H9 (cell line): ENCODE measurements at regions not wholly inside any gene's neighbourhood (a gene's known extent, or its start where the extent isn't known, plus 50 kb on each side); places are given as distances from the start of the nearest gene placed in this dataset.

Source experiments
- DNase-seq: peaks from one replicate; pipeline ENCODE4 v3.0.0-alpha.2; 2017
- H2AFZ ChIP-seq: one replicate; pipeline ENCODE4 v1.6.1; 2013; ENCODE audit warnings: mild to moderate bottlenecking, low read length, control low read depth, moderate library complexity
- H2AK5ac ChIP-seq: 2 replicates; pipeline ENCODE4 v1.6.1; 2013; ENCODE audit warnings: low read length, control low read depth, mixed read lengths; ENCODE audit not compliant: insufficient read length
- H2BK120ac ChIP-seq: one replicate; pipeline ENCODE4 v1.6.1; 2013; ENCODE audit warnings: low read depth, mild to moderate bottlenecking, low read length, control low read depth, inconsistent platforms; ENCODE audit not compliant: poor library complexity, severe bottlenecking
- H2BK12ac ChIP-seq: 2 replicates; pipeline ENCODE4 v1.6.1; 2013; ENCODE audit warnings: low read length, control low read depth, mixed read lengths, low read depth; ENCODE audit not compliant: insufficient read length
- H2BK15ac ChIP-seq: 2 replicates; pipeline ENCODE4 v1.6.1; 2013; ENCODE audit warnings: low read depth, low read length, control low read depth
- H2BK20ac ChIP-seq: one replicate; pipeline ENCODE4 v1.6.1; 2013; ENCODE audit warnings: low read depth, mild to moderate bottlenecking, low read length, control low read depth, inconsistent platforms; ENCODE audit not compliant: poor library complexity, severe bottlenecking
- H2BK5ac ChIP-seq: 2 replicates; pipeline ENCODE4 v1.6.1; 2013; ENCODE audit warnings: low read length, control low read depth, mixed read lengths; ENCODE audit not compliant: insufficient read length
- H3K14ac ChIP-seq: 2 replicates; pipeline ENCODE4 v1.6.1; 2013; ENCODE audit warnings: low read length, control low read depth; ENCODE audit not compliant: insufficient read depth
- H3K18ac ChIP-seq: 2 replicates; pipeline ENCODE4 v1.6.1; 2013; ENCODE audit warnings: low read depth, mild to moderate bottlenecking, mixed read lengths, low read length, control low read depth; ENCODE audit not compliant: insufficient read length
- H3K23ac ChIP-seq: 2 replicates; pipeline ENCODE4 v1.6.1; 2013; ENCODE audit warnings: low read length, control low read depth, mixed read lengths, low read depth; ENCODE audit not compliant: insufficient read length
- H3K23me2 ChIP-seq: 2 replicates; pipeline ENCODE4 v1.6.1; 2013; ENCODE audit warnings: low read depth, mild to moderate bottlenecking, mixed read lengths, low read length, control low read depth; ENCODE audit not compliant: insufficient read length, poor library complexity, severe bottlenecking
- H3K27ac ChIP-seq: 2 replicates; pipeline ENCODE4 v1.5.1; 2013; ENCODE audit warnings: low read length, control low read depth, mixed read lengths, low read depth; ENCODE audit not compliant: insufficient read length
- H3K27me3 ChIP-seq: 2 replicates; pipeline ENCODE4 v1.6.1; 2013; ENCODE audit warnings: low read length, control low read depth, inconsistent platforms; ENCODE audit not compliant: insufficient read depth
- H3K4ac ChIP-seq: 2 replicates; pipeline ENCODE4 v1.6.1; 2013; ENCODE audit warnings: low read depth, mild to moderate bottlenecking, control low read depth, inconsistent platforms, low read length, moderate library complexity
- H3K4me1 ChIP-seq: 2 replicates; pipeline ENCODE4 v1.6.1; 2013; ENCODE audit warnings: low read length, control low read depth, inconsistent platforms; ENCODE audit not compliant: insufficient read depth
- H3K4me2 ChIP-seq: 2 replicates; pipeline ENCODE4 v1.6.1; 2013; ENCODE audit warnings: low read length, control low read depth, mixed read lengths; ENCODE audit not compliant: insufficient read length, insufficient read depth
- H3K56ac ChIP-seq: 2 replicates; pipeline ENCODE4 v1.6.1; 2013; ENCODE audit warnings: low read depth, mild to moderate bottlenecking, mixed read lengths, low read length, control low read depth; ENCODE audit not compliant: insufficient read length
- H3K79me1 ChIP-seq: 2 replicates; pipeline ENCODE4 v1.6.1; 2013; ENCODE audit warnings: low read depth, mild to moderate bottlenecking, moderate library complexity, low read length, control low read depth, inconsistent platforms; ENCODE audit not compliant: insufficient read depth, poor library complexity, severe bottlenecking
- H3K79me2 ChIP-seq: 2 replicates; pipeline ENCODE4 v1.6.1; 2013; ENCODE audit warnings: low read length, control low read depth, inconsistent platforms; ENCODE audit not compliant: insufficient read depth
- H3K9ac ChIP-seq: 2 replicates; pipeline ENCODE4 v1.6.1; 2013; ENCODE audit warnings: low read length, control low read depth, mixed read lengths; ENCODE audit not compliant: insufficient read length; ENCODE audit errors: extremely low read depth
- H3K9me3 ChIP-seq: one replicate; pipeline ENCODE4 v1.6.1; 2013; ENCODE audit warnings: low read depth, low read length, inconsistent platforms; ENCODE audit not compliant: control insufficient read depth
- H3T11ph ChIP-seq: one replicate; pipeline ENCODE4 v1.6.1; 2013; ENCODE audit warnings: mild to moderate bottlenecking, low read length, control low read depth, inconsistent platforms
- H4K20me1 ChIP-seq: one replicate; pipeline ENCODE4 v1.6.1; 2013; ENCODE audit not compliant: control insufficient read depth, insufficient read length, insufficient read depth
- H4K5ac ChIP-seq: 2 replicates; pipeline ENCODE4 v1.6.1; 2013; ENCODE audit warnings: low read depth, mild to moderate bottlenecking, mixed read lengths, low read length, control low read depth; ENCODE audit not compliant: insufficient read length
- H4K8ac ChIP-seq: replicated peaks from 2 replicates; pipeline ENCODE4 v1.6.1; 2013; ENCODE audit warnings: low read length, control low read depth, mixed read lengths, low read depth; ENCODE audit not compliant: insufficient read length
- H4K91ac ChIP-seq: 2 replicates; pipeline ENCODE4 v1.6.1; 2013; ENCODE audit warnings: low read depth, mild to moderate bottlenecking, moderate library complexity, mixed read lengths, low read length, control low read depth; ENCODE audit not compliant: insufficient read length
- H3K27ac Mint-ChIP-seq, 3 experiments: 2 replicates in 2 of 3; 3 replicates in 1 of 3; pipeline ENCODE4 v1.8.0; 2020 to 2021; ENCODE audit warnings: mixed read lengths in 3 of 3, mild to moderate bottlenecking in 1 of 3, moderate library complexity in 1 of 3
- H3K27me3 Mint-ChIP-seq: 2 replicates; pipeline ENCODE4 v1.8.0; 2021; ENCODE audit warnings: low read depth, mild to moderate bottlenecking, moderate library complexity, mixed read lengths
- H3K36me3 Mint-ChIP-seq, 3 experiments: 2 replicates in 2 of 3; 3 replicates in 1 of 3; pipeline ENCODE4 v1.8.0; 2020 to 2021; ENCODE audit warnings: low read depth in 3 of 3, mixed read lengths in 3 of 3; ENCODE audit not compliant: insufficient read depth in 1 of 3
- H3K4me1 Mint-ChIP-seq, 2 experiments: 2 replicates each; pipeline ENCODE4 v1.8.0; 2020; ENCODE audit warnings: mixed read lengths in 2 of 2
- H3K4me3 Mint-ChIP-seq, 2 experiments: 2 replicates in 1 of 2; 3 replicates in 1 of 2; pipeline ENCODE4 v1.8.0; 2020 to 2021; ENCODE audit warnings: mild to moderate bottlenecking in 2 of 2, mixed read lengths in 2 of 2, moderate library complexity in 1 of 2
- H3K9me3 Mint-ChIP-seq, 2 experiments: 2 replicates in 1 of 2; 3 replicates in 1 of 2; pipeline ENCODE4 v1.8.0; 2020; ENCODE audit warnings: mild to moderate bottlenecking in 2 of 2, mixed read lengths in 2 of 2, moderate library complexity in 1 of 2
- CTCF ChIP-seq: fragments of 200-600 bp; sonication (generic); conservative IDR thresholded peaks from 3 replicates; pipeline ENCODE4 v1.8.0; 2021; ENCODE audit warnings: antibody characterized with exemption, mild to moderate bottlenecking
- WGBS: extraction: QIAGEN DNeasy Blood & Tissue Kit; methylation state at CpG from one replicate; pipeline ENCODE4 v1.1.7; 2013; ENCODE audit warnings: missing lambda C conversion rate, low lambda C conversion rate, mixed read lengths; ENCODE audit not compliant: insufficient read length; ENCODE audit errors: extremely low coverage; 5-methylcytosine and 5-hydroxymethylcytosine counted together

- Histone ChIP-seq H2AK5ac (no peak overlapping the region), H4K5ac (no peak overlapping the region), H3K4me2 (no peak overlapping the region), H4K20me1 (no peaks in the 10 kb centered on the region), H3K18ac (no peak overlapping the region), H3T11ph (no peak overlapping the region), H4K91ac (no peak overlapping the region), H3K56ac (no peak overlapping the region), H2BK5ac (no peak overlapping the region), H3K4ac (no peak overlapping the region), H4K8ac (no peak overlapping the region), H3K27me3 (no peaks in the 10 kb centered on the region), H3K79me1 (no peaks in the 10 kb centered on the region), H3K14ac (no peak overlapping the region), H2BK12ac (no peak overlapping the region), H3K9me3 (no peaks in the 10 kb centered on the region), H2BK15ac (no peak overlapping the region), H2AFZ (no peak overlapping the region), H3K4me1 (peaks cover 4% of the 10 kb centered on the region; the same call in 1 of the 2 replicates), H3K27ac (no peak overlapping the region), H3K9ac (no peak overlapping the region), H3K79me2 (no peaks in the 10 kb centered on the region), H3K23ac (no peak overlapping the region), H2BK20ac (no peak overlapping the region), H2BK120ac (no peak overlapping the region), H3K23me2 (no peaks in the 10 kb centered on the region)
- H3K36me3 Mint-ChIP-seq, result no peaks in the 10 kb centered on the region
- DNase-seq, result no peak
- H3K4me1 Mint-ChIP-seq, result peaks cover 13 to 16% of the 10 kb centered on the region in 2 experiments
- no peak for TF ChIP-seq CTCF
- H3K27ac Mint-ChIP-seq, result no peak overlapping the region
- no CpG with 5 or more reads among the region's 2 CpGs for WGBS
- no peaks in the 10 kb centered on the region; the same call in 1 of the 2 replicates for H3K27me3 Mint-ChIP-seq
- H3K9me3 Mint-ChIP-seq, result no peaks in the 10 kb centered on the region
- no peak overlapping the region for H3K4me3 Mint-ChIP-seq
Measured at GRCh38 chr7:25320791-25321190, 92.5 kb upstream of the NPVF start.
